GM19025 (cell line): ENCODE measurements at regions not wholly inside any gene's neighbourhood (a gene's known extent, or its start where the extent isn't known, plus 50 kb on each side); places are given as distances from the start of the nearest gene placed in this dataset.

Experiments
- ATAC-seq: cut with Tn5 transposase; IDR thresholded peaks from one replicate; pipeline ENCODE4 v1.9.1; 2021; ENCODE audit warnings: mild to moderate bottlenecking, low read depth, moderate library complexity; ENCODE audit not compliant: unreplicated experiment

GRCh38 chr1:172883387-172883791 is 167.4 kb downstream of the TNFSF18 start:
- no peak for ATAC-seq

- ATAC-seq, result no peak
Measured at GRCh38 chr1:172883844-172884243, 166.9 kb downstream of the TNFSF18 start.

GRCh38 chr1:172885411-172885810 is 165.3 kb downstream of the TNFSF18 start:
- ATAC-seq, result no peak

GRCh38 chr1:172885971-172886370 is 164.8 kb downstream of the TNFSF18 start:
- no peak for ATAC-seq

GRCh38 chr1:172887162-172887561 is 163.6 kb downstream of the TNFSF18 start:
- ATAC-seq, result no peak

GRCh38 chr1:172893146-172893841 is 157.4 kb downstream of the TNFSF18 start:
- ATAC-seq, result no peak

- peak; percentile 10 for ATAC-seq
Measured at GRCh38 chr1:172894349-172895049, 156.2 kb downstream of the TNFSF18 start.

- ATAC-seq, result peak; percentile 74
Measured at GRCh38 chr1:172895050-172895460, 155.7 kb downstream of the TNFSF18 start.

- ATAC-seq, result no peak
Measured at GRCh38 chr1:172895761-172896160, 155.0 kb downstream of the TNFSF18 start.

- no peak for ATAC-seq
Measured at GRCh38 chr1:172897738-172898137, 153.0 kb downstream of the TNFSF18 start.

- ATAC-seq, result no peak
Measured at GRCh38 chr1:172898866-172899265, 151.9 kb downstream of the TNFSF18 start.

GRCh38 chr1:172900376-172900997 is 150.3 kb downstream of the TNFSF18 start:
- no peak for ATAC-seq

GRCh38 chr1:172902200-172902599 is 148.5 kb downstream of the TNFSF18 start:
- no peak for ATAC-seq

- ATAC-seq, result no peak
Measured at GRCh38 chr1:172902861-172903381, 147.8 kb downstream of the TNFSF18 start.

- no peak for ATAC-seq
Measured at GRCh38 chr1:172903581-172904220, 147.0 kb downstream of the TNFSF18 start.

GRCh38 chr1:172905452-172905851 is 145.3 kb downstream of the TNFSF18 start:
- no peak for ATAC-seq

GRCh38 chr1:172906778-172907592 is 143.8 kb downstream of the TNFSF18 start:
- no peak for ATAC-seq

- no peak for ATAC-seq
Measured at GRCh38 chr1:172907834-172908326, 142.9 kb downstream of the TNFSF18 start.

GRCh38 chr1:172909606-172910326 is 141.0 kb downstream of the TNFSF18 start:
- ATAC-seq, result no peak
